Hepatocyte (in vitro differentiated cells): ENCODE measurements at regions not wholly inside any gene's neighbourhood (a gene's known extent, or its start where the extent isn't known, plus 50 kb on each side); places are given as distances from the start of the nearest gene placed in this dataset.

Experiments
- DNase-seq: peaks from one replicate; pipeline ENCODE4 v3.0.0-alpha.2; 2016; ENCODE audit warnings: low spot score
- H2AFZ ChIP-seq: fragments of 200-600 bp; sonication (generic); 2 replicates; pipeline ENCODE4 v1.6.0; 2016; ENCODE audit warnings: antibody characterized with exemption, mild to moderate bottlenecking
- H3K27ac ChIP-seq: fragments of 200-600 bp; sonication (generic); 2 replicates; pipeline ENCODE4 v1.5.1; 2016; ENCODE audit warnings: mild to moderate bottlenecking
- H3K27me3 ChIP-seq: fragments of 200-600 bp; sonication (generic); 2 replicates; pipeline ENCODE4 v1.6.1; 2016
- H3K36me3 ChIP-seq: fragments of 200-600 bp; sonication (generic); replicated peaks from 2 replicates; pipeline ENCODE4 v1.5.1; 2016; ENCODE audit warnings: low read depth; ENCODE audit not compliant: insufficient read depth
- H3K4me1 ChIP-seq: fragments of 200-600 bp; sonication (generic); 2 replicates; pipeline ENCODE4 v1.5.1; 2016; ENCODE audit warnings: mild to moderate bottlenecking, moderate library complexity; ENCODE audit not compliant: insufficient read depth
- H3K4me2 ChIP-seq: fragments of 200-600 bp; sonication (generic); 2 replicates; pipeline ENCODE4 v1.6.0; 2016
- H3K4me3 ChIP-seq: fragments of 200-600 bp; sonication (generic); 2 replicates; pipeline ENCODE4 v1.5.1; 2016; ENCODE audit warnings: mild to moderate bottlenecking
- H3K79me2 ChIP-seq: fragments of 200-600 bp; sonication (generic); 2 replicates; pipeline ENCODE4 v1.6.0; 2017; ENCODE audit warnings: mild to moderate bottlenecking
- H3K9me2 ChIP-seq: fragments of 200-600 bp; sonication (generic); replicated peaks from 2 replicates; pipeline ENCODE4 v1.6.0; 2017; ENCODE audit warnings: mild to moderate bottlenecking; ENCODE audit not compliant: insufficient read depth
- H3K9me3 ChIP-seq: fragments of 200-600 bp; sonication (generic); 2 replicates; pipeline ENCODE4 v1.5.1; 2016; ENCODE audit warnings: low read depth, mild to moderate bottlenecking
- H4K20me1 ChIP-seq: fragments of 200-600 bp; sonication (generic); 2 replicates; pipeline ENCODE4 v1.6.0; 2016; ENCODE audit warnings: mild to moderate bottlenecking; ENCODE audit not compliant: insufficient read depth, poor library complexity, severe bottlenecking
- CTCF ChIP-seq: fragments of 200-600 bp; sonication (generic); IDR thresholded peaks from 2 replicates; pipeline ENCODE4 v1.5.1; 2016; ENCODE audit warnings: antibody characterized with exemption, mild to moderate bottlenecking; ENCODE audit not compliant: poor library complexity
- EZH2 ChIP-seq: fragments of 200-600 bp; sonication (generic); IDR thresholded peaks from 2 replicates; pipeline ENCODE4 v1.6.1; 2016; ENCODE audit warnings: antibody characterized with exemption, mild to moderate bottlenecking, borderline replicate concordance
- EZH2phosphoT487 ChIP-seq: fragments of 200-600 bp; sonication (generic); IDR thresholded peaks from one replicate; pipeline ENCODE4 v1.6.1; 2018; ENCODE audit warnings: antibody characterized with exemption, mild to moderate bottlenecking, low read depth, moderate library complexity; ENCODE audit not compliant: unreplicated experiment, severe bottlenecking
- WGBS: methylation state at CpG from one replicate; pipeline ENCODE4 v1.1.6; 2016; ENCODE audit warnings: low lambda C conversion rate; ENCODE audit errors: missing lambda C conversion rate; 5-methylcytosine and 5-hydroxymethylcytosine counted together

- H3K27ac ChIP-seq = no peak overlapping the region
- no peak overlapping the region for H3K4me2 ChIP-seq
- no peaks in the 10 kb centered on the region for H3K27me3 ChIP-seq
- H2AFZ ChIP-seq = no peak overlapping the region
- TF ChIP-seq EZH2 (no peak), CTCF (no peak), EZH2phosphoT487 (no peak)
- no peaks in the 10 kb centered on the region for H3K79me2 ChIP-seq
- H3K9me3 ChIP-seq = no peaks in the 10 kb centered on the region
- H3K4me3 ChIP-seq = no peak overlapping the region
- H3K9me2 ChIP-seq = no peaks in the 10 kb centered on the region
- H3K36me3 ChIP-seq = no peaks in the 10 kb centered on the region
- no peaks in the 10 kb centered on the region for H3K4me1 ChIP-seq
- DNase-seq = no peak
- WGBS = 86% methylated on average over 1 of the region's 1 CpG
- no peaks in the 10 kb centered on the region for H4K20me1 ChIP-seq
Measured at GRCh38 chr9:103802068-103802467, 292.0 kb upstream of the SMC2 start.

GRCh38 chr9:103803245-103803644, 290.9 kb upstream of the SMC2 start:
- H3K4me1 ChIP-seq = no peaks in the 10 kb centered on the region
- WGBS = 92% methylated on average over 2 of the region's 2 CpGs
- TF ChIP-seq CTCF = no peak
- no peak for TF ChIP-seq EZH2phosphoT487
- no peak for TF ChIP-seq EZH2

GRCh38 chr9:103804077-103804735, 289.9 kb upstream of the SMC2 start:
- no peak for TF ChIP-seq EZH2
- TF ChIP-seq EZH2phosphoT487 = no peak
- no peak for TF ChIP-seq CTCF
- Histone ChIP-seq H3K9me2 (no peaks in the 10 kb centered on the region), H3K4me3 (no peak overlapping the region), H3K27ac (no peak overlapping the region), H4K20me1 (no peaks in the 10 kb centered on the region), H3K9me3 (no peaks in the 10 kb centered on the region), H3K4me2 (no peak overlapping the region), H3K27me3 (no peaks in the 10 kb centered on the region), H2AFZ (no peak overlapping the region), H3K4me1 (no peaks in the 10 kb centered on the region), H3K79me2 (no peaks in the 10 kb centered on the region), H3K36me3 (no peaks in the 10 kb centered on the region)
- DNase-seq = no peak
- 35% methylated on average over 1 of the region's 1 CpG for WGBS

More at GRCh38 chr9:103803245-103803644, 290.9 kb upstream of the SMC2 start:
- no peaks in the 10 kb centered on the region for H3K36me3 ChIP-seq
- no peaks in the 10 kb centered on the region for H3K9me3 ChIP-seq
- H3K4me3 ChIP-seq = no peak overlapping the region
- H2AFZ ChIP-seq = no peak overlapping the region
- no peaks in the 10 kb centered on the region for H3K27me3 ChIP-seq
- no peaks in the 10 kb centered on the region for H3K9me2 ChIP-seq
- H3K4me2 ChIP-seq = no peak overlapping the region
- no peaks in the 10 kb centered on the region for H4K20me1 ChIP-seq
- no peaks in the 10 kb centered on the region for H3K79me2 ChIP-seq
- DNase-seq = no peak
- no peak overlapping the region for H3K27ac ChIP-seq
